Activated CD4-positive, alpha-beta T cell treated with anti-CD3 and anti-CD28 coated beads, Interleukin-2, Interleukin-4, amounts not matched to agents 100 ng/mL and 50 ng/mL, durations not matched to agents 16 hours and 8 hours (primary cell): ENCODE measurements at regions not wholly inside any gene's neighbourhood (a gene's known extent, or its start where the extent isn't known, plus 50 kb on each side); places are given as distances from the start of the nearest gene placed in this dataset.

Experiments used
- DNase-seq: peaks from one replicate; pipeline ENCODE4 v3.0.0-alpha.2; 2020; ENCODE audit warnings: low spot score

DNA sequence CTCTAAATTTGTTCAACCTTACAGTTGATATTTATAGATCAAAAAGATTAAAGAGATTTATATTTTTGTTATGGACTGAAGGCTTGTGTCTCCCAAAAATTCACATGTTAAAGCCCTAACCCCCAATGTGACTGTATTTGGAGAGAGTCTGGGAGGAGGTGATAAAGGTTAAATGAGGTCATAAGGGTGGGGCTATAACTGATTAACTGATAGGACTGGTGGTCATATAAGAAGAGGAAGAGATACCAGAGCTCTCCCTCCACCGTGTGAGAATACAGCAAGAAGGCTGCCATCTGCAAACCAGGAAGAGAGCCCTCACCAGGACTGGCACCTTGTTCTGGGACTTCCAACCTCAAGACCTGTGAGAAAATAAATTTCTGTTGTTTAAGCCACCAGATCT is 264.3 kb downstream of the ENC1 start:
- no peak for DNase-seq

DNA sequence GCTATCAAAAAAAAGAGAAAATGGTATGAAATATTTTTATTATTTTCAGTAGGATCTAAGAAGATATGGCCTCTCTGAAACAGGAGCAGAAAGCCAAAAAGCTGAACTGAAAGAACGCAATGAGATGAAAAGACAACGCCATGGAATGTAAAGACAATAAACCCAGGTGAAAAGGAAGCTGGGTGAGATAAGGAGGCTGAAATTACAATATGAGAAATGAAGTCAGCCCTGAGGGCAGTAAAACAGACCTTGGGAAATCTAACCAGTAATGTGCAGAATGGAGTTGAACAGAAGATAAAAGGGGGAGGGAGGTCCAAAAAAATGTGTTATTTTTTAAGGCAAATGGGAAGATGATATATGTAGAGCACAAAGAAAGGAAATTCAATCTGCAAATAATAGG is 265.3 kb downstream of the ENC1 start:
- DNase-seq: no peak

DNA sequence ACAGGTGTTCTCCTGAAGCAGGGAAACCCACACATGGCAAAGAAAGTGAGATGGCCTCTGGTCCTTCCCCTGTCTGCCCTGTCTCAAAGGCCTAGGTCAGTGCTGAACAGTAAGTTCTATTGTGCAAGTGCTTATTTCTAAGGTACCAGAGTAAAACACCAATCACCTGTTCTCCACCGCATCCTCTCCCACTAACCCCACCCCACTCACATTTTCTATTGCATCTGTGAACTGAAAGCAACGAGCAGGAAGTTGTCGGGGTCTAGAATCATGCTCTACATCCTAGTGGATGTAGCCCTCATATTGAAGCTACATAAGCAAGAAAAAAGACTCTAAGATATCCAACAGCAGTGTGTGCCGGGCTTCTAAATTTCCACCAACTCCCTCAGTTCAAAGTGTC is 265.9 kb downstream of the ENC1 start:
- no peak for DNase-seq

DNA sequence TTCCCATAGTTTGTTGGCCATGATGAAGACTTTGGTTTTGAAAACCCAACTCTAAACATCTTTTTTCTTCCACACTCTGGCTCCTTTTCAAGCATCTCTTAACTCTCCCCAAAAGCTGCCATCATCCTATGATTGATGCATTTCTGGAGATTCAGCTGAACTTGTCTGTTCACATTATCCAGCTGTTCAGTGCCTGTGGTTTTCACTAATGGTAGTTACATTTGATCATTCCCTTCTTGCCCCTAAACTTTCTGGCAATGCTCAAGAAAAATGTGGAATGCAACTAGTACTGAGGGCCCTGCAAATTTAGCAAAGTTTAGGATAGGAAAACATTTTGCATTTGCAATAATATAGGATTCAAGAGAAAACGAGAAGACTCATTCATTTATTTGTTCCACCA is 267.5 kb downstream of the ENC1 start:
- no peak for DNase-seq

DNA sequence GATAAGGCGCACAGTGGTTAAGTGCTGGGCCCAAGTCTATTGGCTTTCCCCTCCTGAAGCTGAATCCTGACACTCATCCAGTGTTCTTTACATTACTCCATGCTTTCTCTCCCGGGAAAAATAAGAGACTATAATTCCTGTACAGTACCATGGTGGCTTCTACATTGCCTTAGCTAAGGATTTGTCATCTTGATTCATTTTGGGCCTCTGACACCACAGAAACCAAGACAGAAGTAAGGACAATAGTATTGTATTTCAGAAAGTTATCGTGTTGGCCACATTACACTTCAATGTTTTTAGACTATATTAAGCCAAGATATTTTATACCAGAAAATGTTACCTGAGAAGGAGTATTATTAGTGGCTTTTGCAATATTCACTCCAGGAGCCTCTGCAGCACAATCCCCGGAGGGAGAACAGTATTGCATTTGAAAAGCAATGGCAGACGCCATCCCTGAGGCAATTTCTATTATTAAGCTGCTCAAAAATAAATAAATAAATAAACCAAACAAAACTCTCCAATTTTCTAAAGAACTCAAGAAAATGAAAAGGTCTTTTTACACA is 267.9 kb downstream of the ENC1 start:
- no peak for DNase-seq

DNA sequence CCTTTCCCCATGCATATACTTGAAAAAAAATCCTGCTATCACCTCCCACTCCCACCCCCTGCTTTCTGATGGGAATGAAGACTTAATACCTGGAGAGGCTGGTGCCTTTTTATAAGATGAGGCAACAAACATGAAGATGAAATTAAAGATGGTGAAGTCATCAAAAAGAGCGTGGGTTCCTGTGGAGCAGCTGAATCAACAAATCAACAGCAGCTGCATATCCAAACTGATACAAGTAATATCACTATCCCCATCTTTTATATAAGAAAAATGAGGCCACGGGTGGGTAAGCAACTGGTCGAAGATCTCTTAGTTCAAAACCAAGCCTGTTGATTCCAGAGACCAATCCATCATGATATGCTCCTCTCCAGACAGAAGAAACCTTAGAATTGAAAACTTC is 268.5 kb downstream of the ENC1 start:
- no peak for DNase-seq

DNA sequence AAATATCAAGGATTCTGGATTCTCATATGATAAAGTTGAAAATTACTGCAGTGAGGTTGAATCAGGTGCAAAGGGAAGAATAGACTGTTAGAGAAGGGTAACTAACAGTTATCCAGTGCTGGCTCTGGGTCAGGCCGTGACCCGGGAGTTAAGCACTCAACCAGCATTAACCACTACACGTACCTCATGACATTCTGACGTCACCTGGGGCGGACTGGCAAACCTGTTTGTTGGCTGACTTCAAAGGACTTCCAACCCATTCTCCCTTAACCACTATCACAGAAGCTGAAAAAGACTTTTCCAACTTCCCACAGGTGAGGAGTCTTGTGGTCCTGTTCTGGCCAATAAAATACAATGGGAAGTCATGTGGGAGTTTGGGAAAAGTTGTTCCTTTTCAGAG is 268.9 kb downstream of the ENC1 start:
- DNase-seq: no peak

DNA sequence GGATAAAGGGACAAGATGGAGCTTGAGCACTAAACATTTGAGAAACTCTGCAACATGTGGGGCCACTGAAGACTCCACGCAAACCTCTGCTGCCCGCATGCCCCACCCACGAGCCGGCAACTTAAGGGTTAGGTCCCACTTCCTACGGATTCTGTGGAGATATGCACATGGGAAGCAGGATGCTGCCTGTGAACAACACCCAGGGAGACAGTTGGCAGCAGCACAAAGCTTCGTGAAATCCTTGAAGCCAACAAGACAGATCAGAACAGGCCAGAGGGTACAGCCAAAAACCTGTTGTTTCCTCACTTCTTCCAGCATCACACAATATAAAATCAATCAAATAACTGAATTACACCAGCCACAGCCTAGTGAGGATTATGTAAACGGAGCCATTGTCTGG is 270.4 kb downstream of the ENC1 start:
- DNase-seq: no peak

DNA sequence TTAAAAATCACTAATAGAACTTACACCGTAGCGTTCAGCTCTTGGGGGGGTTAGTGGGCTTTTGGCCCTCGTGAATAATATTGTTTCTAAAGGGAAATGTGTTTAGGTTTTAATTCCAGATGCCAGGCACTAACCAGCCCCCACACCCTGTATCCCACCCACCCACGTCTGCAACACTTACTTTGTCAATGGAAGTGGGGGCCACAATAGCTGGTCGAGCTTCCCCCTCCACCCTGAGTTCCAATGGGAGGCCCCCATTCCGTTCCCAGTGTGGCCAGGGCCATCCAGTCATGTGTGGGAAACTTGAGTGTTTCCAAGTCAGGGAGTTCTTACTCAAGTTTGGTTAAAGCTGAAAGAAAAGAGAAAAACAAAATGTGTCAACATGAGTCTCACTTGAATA is 271.4 kb downstream of the ENC1 start:
- DNase-seq: no peak

DNA sequence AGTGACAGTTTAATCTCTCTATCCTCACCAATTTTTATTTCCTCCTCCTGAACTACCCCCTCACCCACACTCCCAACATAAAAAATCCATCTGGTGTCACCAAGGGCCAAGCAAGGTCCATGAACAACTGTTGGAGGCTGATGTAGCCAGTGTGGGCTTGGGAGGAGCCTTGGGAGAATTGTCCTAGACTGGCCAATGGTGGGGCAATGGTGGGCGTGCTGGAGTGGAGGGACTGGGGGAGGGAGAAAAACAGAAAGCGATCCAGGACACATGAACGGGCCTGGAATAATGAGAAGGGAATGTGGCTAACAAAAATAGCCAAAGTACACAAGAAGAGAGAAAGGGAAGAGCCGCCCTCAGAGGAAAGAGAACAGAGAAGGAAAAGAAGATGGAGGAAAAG is 272.6 kb downstream of the ENC1 start:
- no peak for DNase-seq

DNA sequence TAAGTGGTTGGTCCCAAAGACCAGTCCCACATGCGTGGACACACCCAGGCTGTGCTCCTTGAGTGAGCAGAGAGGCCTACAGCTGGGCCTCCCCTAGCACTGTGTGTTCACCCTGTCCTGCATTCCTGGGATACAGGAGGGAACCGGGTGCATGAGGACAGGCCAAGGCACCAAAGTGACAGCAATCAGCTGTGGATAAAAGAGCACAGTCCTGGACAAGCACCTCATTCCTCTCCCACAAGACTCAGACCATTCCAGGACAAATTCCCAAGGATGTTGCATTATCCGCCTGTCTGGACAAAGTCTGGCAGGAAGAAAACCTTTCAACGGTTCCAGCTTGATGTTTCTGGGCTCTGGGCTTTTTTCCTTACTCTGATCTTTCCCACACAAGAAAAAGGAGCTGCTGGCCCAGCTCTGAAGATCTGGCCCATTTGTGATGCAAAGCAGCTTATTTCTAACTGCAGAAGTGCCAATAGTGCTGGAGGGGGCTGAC is 273.2 kb downstream of the ENC1 start:
- no peak for DNase-seq

DNA sequence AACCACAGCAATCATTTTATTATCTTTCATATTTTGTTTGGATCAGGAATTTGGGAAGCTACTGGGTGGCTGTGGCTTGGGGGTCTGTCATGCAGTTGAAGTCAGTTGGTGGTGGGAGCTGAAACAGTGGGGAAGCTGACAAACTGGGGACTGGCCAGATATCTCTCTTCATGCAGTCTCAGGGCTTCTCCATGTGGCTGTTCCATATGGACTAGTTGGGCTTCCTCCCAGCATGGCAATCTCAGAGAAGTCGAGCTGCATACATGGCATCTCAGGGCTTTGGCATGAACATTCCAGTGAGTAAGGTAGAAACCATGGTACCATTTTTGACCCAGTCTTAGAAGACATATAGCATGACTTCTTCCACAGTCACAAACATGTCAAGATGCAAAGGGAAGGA is 274.8 kb downstream of the ENC1 start:
- no peak for DNase-seq

DNA sequence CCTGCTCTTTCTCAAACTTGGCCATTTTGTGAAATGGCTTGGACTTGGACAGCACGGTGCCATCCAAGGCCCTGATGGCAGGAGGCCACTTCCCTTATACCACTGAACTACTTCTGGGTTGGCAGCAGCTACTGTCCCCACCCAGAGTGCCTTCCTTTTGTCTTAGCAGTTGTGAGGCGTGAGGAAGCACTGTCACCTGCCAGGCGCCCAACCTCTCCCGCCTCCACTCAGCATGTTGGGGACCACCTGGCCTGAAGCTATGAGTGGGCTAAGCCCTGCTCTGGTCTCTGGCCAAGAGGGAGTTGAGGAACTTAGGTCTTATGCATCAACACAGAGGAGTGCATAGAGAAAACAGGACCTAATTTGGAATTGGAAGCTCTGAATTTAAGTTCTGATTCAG is 276.0 kb downstream of the ENC1 start:
- DNase-seq: no peak

DNA sequence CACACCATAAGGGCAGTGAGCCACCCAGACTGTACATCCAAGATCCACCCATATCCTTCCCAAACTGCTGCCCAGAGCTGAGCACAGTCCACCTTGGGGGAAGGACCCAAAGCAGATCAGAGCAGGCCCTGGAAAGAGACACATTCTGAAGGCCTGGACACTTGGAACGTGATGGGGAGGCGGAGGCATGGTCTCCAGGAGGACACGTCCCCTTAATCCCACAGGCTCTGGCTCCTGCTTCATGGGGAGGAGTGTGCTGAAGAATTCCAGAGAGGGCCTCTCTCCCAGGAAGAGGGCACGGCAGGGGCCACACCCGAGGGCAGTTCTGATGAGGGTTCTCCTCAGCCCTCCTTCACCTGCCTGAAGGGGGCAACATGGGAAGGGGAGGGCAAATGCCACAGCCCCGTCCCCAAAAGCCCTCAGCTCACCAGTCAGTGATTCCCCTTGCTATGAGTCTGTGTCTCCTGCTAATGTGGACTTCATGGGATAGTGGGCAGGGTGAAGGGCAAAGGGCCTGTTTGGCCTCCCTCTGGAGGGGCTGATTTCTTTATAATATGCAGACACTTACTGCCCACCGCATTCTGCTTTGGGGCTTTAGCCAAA is 276.8 kb downstream of the ENC1 start:
- DNase-seq: no peak

DNA sequence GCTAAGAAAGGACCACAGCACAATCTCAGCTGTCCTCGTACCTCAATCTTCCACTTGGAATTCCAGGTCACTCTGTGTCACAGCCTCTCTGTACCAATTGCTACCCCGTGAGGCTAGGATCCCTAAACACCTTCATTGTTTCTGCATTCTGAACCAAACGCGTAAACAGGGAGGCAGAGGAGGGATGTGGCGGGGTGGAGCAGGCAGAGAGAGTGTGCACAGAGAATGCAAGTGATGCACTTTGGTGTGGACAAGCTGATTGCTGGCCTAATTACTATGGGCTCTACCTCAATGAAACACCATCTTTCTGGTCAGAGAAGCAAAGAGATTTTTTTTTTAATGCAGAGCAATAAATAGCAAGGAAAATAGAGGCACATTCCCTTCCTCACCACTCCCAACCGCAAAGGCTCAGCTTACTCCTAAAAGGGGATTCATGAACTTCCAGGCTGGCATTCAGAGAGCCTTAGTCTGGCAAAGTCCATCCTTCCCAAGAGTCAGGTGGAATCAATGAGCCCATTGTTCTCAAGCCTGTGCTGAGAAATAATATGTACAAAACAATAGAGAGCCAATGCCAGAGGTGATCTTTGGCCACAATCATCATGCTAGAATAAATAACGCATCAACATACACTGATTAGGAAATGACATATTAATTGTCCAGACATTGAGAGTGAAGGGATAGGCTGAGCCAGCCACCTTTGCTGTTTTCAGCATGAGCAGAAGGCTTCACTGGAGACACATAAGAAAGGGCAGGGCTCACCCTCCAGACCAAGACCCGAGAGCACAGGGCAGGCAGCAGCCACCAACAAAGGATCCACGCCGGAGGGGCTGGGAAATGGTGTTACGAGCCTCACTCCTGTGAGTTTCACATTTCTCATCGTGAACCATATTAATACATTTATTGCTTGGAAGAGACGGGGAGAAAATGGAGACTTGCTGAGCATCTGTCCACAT is 278.8 kb downstream of the ENC1 start:
- DNase-seq: no peak

DNA sequence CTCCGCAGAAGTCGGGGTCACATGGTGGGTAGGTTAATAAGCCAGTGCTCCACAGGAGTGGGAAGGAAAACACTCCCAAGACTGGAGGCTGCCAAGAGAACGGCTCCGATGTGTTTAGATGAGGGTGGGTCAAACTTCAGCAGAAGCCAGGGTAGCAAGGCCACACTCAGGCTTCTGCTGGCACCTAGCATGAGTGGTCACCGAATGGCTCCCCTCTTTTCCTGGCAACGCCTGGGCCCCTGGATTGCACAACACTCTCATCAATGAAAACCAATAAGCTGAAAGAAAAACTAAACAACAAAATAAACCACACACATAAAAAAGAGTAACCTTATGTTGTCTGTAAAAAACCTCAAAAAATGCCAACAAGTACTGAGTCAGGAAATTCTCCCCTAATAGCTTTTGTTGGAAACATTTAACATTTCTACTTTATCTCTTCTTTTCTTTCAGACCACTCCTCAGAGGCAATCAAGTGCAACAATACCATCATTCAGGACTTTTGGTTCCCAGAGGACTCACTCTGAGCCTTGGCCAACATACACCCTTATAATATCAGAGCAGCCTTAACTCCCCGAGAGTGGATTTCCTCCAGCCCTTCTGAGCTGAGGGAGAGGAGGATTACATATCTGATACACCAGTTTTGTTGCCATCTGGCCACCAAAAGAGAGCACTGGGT is 279.9 kb downstream of the ENC1 start:
- DNase-seq: no peak

DNA sequence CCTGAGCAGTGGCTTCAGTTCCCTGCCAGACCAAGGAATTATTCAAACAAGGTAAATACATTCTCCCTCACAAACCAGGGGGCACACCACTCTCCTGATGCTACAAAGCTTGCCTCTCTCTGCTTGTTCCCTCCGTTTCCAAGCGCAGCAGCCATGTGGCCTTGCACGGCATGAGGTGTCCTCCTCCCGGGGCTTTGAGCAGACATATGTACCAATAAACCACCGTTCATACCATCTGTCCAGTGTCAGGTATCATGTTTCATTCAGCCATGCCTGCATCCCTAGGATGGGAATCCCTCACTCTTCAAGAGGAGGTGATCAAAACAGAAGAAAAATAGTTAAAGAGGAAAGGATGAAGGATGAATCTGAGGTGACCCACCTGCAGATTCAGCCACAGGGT is 282.7 kb downstream of the ENC1 start:
- DNase-seq: no peak

DNA sequence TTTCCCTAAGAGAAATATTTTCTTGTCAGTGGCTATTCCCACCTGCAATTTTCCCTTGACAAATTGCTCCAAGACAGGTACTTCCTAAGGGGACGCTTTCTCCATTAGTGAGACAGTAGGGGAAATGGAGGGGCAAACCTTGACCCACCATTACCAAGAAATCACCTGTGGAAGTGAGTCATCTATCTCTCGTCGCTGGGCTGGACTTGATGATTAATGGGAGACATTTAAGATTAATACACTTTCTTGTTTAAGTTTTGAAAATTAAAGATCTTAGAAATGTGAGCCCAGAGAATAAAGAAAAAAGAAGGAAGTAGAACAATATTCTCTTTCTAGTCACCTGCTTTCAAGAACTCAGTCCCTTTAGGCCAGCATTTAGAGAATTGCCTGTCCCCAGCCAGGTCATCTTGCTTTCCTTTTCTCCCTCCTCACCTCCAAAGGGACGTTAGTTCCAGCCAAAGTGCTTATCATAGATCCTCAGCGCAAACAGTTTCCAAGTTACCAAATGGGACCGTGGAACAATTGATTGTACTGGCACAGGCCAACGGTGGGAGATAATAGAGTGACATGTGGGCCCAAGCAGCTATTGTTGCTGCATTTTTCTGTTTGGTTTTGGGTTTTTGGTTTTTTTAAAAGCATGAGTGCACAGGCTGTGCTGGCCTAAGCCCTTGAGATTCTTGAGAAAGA is 284.4 kb downstream of the ENC1 start:
- no peak for DNase-seq

DNA sequence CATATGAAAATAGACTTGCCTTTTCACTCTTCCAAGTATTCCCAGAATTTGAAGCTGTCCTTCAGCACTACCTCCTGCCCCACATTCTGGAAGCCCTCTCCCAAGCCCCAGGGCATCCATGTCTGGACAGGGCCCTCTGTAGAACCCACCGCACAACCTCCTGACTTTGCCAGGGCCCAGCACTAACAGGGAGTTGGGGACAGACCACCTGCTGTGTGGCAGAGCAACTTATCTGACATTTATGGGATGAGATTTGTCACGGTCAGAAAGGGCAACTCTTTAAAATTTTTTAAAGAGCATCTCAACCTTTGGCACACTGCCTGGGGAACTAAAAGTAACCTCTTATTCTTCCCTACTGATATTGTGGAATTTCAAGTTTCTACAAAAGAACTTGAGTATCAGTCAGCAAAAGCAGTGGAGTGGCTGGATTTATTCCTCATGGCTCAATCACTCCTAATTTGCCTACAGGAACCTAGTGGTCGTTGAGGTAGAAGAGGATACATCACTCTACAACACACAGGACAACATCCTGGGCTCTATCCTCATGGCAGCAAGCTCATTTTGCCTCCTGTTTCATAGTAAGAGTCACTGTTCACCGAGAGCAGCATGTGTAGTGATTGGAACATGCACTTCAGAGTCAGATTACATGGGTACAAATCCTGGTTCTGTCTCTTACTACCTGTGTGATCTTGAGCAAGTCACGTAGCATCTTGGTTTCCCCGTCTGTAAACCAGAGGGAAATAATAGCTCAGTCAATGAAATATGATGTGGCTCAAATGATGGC is 285.3 kb downstream of the ENC1 start:
- DNase-seq: no peak

DNA sequence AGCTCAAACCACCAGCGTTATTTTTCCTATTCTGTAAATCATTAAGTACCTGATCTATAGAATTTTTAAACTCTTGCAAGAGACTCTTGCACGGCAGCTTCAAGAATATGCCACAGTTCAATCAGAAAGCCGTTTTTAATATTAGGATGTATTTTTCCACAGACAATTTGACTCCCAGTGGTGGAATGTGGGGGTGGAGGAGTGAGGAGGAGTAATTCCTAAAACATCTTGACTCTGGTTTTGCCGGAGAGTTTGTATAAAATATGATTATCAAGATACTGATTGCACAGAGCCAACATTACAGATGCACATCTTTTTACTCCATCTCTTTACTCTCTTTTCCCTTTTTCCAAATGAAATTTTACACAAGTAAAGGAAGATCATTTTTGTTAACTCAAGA is 288.3 kb downstream of the ENC1 start:
- no peak for DNase-seq

DNA sequence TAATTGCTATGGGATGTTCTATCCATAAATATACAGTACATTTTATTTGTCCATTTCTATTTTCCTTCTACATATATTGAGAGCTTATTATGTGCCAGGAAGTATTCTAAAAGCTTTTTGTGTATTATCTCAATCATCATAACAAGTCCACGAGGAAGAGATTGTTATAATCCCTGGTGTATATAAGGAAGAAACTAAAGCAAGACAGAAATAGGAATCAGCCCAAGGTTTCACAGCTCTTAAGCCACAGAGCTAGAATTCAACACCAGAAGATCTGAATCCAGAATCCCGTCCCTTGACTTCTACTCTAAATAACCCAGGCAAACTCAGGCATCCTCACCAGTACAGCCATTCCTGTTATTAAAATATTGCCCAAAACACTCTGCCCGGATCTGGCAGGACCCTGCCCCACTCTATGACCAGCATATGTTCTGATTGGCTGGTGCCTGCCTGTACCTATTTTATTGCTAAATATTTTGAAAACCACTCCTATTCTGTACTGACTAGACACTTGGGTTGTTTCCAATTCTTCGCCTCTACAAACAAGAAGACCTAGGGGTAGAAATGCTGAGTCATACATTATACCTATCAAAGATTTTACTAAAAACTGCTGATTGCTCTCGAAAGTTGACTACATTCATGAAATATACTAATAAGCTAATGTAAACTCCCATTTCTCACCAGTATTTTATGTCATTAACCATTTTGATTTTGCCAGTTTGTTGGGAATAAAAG is 297.4 kb downstream of the ENC1 start:
- DNase-seq: no peak
